HG03520 (cell line): ENCODE measurements at regions not wholly inside any gene's neighbourhood (a gene's known extent, or its start where the extent isn't known, plus 50 kb on each side); places are given as distances from the start of the nearest gene placed in this dataset.

Experiments used
- ATAC-seq: cut with Tn5 transposase; IDR thresholded peaks from one replicate; pipeline ENCODE4 v1.9.1; 2021; ENCODE audit warnings: mild to moderate bottlenecking, moderate library complexity; ENCODE audit not compliant: unreplicated experiment

DNA sequence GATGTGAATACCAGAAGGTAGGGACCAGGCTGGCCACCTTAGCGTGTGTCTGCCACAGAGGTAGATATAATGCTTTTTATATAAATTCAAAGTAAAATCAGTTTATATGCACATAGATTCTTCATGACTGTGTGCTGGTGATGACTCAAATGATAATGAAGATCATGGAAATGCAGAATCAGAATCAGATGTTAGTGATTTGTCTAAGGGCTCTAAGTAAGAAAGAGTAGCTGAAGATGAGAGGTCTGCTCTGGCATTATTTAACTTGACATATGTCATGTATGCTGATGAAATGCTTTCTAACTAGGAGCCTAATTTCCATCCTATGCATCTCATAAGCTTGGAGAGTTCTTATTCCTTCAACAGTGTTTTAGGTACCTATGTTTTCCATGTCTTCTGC is 50.3 kb upstream of the DPH6 start:
- no peak for ATAC-seq

DNA sequence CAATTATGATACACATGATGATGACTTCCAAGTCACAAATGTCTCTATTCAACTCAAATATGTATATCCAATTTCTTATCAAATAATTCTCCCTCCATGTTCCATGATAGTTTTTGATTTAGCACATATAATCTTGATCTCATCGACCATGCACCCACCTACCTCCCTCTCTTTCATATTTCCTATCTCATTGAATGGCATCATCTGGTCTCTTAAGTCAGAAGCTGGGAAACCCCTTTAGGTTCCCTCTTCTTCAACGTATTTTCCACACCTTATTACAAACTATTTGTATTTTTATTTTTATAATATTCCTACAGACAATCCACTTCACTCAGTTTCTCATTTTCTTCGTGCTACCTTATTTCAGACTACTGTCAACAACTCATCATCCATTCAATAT is 56.9 kb upstream of the DPH6 start:
- no peak for ATAC-seq

DNA sequence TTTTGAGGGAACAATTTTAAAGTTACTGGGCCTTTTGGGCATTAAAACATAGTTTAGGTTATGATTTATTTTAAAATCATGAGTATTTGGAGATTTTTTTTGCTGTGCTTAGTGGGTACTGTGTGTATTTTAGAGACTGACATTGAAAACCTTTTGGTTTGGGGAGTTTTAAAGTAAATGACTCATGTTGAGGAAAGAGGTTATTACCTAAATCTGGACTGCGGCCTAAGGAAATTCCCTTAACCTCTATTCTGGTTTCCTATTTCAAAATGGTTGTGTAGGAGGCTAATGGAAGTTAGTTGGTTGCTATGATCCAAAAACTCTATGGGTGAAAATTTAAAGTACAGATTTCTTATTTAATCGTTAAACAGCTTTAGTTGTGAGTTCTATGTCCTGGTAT is 57.3 kb upstream of the DPH6 start:
- ATAC-seq: no peak

DNA sequence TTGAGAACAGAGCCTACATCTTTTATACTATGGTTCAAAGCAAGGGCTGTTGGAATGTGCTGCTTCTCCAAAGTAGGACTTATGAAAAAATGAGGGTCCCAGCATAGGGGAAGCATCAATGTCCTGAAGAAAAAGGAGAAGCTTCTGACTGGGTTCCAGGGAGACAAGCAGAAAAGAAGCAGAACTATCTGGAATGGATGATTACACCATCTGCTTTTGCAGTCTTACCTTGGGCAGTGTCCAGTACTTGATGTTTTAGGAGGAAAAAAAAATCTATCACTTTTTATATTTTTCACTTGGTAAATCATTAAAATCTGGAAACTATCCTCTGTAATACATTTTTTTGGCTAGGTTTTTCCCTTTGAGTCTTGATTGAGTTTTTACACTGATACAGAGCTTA is 57.9 kb upstream of the DPH6 start:
- ATAC-seq: no peak

DNA sequence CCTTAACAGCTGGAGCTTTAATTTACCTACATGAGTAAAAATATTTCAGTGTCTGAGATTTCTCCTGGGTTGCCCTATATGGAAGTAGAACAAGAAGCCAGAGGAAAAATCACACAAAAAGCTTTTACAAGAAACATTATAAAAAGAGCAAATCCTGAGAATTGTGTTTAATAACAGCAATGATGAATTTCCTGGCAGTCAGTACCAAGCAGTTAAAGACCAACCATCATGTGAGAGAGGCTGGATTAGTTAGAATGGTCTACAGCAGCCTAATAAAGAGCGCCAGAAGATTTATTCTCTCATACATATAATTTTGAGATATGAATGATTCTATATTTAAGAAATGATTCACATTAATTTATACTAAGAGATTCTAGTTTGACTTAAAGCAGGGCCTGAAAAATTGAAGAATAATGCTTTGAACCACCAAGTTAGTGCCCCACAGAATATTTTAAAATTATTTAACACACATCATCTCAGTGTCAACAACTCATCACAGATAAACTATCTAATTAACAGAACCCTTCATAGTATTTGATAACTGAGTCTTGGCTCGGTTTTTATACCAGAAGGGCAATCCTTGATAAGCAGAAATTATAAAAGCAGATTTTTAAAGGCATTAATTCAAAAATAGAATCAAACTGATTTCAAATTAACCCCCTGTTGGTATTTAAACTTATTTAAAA is 59.9 kb upstream of the DPH6 start:
- ATAC-seq: no peak

DNA sequence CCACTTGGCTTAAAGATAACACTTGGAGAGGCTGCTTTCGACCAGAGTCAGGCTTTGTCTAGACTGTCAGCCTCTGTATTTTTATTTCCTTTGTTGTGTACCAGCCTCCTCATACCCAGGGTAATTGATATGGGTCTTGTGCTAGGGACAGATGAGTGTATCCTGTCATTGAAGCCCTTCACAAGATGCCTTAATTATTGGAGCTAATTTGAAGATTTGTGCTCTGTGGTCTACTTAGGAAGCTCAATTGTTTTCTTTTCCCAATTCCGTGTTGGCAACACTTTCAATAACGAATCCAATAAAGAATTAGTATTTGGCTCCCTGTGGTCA is 60.5 kb upstream of the DPH6 start:
- ATAC-seq: no peak

DNA sequence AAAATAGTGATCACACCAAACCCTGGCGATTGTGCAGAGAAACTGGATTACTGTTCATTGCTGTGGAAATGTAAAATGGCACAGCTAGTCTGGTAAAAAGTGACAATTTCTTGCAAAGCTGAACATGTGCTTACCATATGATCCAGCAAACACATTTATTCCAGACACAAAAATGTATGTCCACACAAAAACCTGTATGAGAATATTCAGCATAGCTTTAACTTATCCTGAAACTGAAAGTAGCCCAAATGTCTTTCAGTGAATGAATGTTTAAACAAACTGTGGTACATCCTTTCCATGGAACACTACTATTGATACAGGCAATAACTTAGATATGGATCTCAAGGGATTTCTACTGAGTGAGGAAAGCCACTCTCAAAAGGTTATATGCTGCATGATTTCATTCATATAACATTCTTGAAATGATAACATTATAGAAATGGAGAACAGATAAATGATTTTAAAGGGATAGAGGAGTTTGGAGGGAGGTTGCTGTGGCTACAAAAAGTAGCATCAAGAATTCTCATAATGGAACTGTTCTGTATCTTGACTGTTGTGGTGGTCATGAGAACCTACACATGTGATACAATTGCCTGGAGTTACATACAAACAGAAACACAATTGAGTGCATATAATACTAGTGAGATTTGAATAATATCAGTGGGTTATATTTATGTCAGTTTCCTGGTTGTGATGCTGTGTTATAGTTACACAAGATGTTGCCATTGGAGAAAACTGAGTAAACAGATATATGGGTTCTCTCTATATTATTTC is 70.7 kb upstream of the DPH6 start:
- no peak for ATAC-seq

DNA sequence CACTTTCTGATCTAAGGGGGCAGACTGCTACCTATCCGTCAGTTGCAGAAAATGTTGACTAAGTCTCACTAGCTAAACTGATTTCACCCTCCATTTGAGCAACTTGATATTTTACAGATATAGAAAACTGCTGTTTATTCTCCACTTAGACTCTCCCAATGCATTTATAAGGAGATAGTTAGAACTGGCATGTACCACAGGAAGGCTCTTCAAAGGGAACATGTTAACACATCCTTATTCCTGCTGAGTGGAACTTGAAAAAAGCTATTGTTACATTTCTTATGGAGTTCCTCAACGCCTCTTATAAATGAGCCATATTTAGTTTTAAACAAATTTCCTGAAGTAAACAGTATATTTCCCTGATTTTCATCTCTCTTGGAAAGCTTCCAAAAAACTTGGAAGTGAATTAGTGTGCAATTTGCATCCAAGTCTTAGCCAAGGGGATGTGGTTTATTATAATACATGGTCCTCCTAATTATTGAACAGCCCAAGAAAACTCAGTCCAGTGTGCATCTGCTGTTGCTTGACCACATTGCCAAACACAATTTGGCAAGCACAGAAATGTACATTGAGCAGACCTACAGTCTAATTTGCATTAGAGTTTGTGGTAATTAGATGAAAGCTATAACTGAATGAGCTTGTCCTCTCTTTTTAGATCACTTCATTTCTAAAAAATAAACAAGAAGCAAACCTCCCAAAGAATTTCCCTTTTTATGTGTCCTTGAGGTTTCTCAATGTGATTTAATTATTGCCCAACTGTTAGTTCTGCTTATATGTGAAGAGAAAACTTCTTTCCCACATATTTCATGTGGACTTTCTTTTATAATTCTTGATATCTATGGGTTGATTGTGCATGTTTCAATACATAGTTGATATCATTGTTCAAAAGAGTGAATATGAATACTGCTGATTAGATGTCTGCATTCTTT is 72.6 kb upstream of the DPH6 start:
- no peak for ATAC-seq

DNA sequence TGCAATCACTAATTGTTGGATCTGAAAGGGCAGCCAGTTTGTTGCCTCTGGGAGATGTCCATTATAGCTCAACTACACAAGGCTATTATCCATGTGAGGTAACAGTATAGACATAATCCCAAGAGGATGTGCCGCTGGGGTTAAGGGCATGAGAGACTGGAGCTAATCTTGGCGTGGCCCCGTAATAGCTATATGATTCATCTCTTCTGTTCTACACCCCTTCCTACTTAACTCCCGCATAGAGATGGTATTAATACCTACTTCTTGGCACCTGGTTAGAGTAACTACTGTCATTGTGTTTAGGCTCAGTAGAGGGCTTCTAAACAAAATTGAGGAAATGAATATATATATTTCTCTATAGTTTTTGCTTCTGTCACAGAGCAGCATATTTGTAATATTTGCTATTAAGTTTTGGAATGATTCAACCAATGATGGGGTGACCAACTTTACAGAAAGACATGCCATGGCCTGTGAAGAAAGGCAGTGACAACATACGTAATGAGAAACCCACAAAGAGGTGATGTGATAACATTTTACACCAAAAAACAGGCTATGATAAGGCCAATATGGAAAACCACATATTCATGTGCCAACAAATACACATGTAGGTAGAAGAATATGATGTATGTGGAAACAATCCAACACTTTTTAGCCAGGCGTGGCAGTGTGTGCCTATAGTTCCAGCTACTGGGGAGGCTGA is 76.8 kb upstream of the DPH6 start:
- ATAC-seq: no peak

DNA sequence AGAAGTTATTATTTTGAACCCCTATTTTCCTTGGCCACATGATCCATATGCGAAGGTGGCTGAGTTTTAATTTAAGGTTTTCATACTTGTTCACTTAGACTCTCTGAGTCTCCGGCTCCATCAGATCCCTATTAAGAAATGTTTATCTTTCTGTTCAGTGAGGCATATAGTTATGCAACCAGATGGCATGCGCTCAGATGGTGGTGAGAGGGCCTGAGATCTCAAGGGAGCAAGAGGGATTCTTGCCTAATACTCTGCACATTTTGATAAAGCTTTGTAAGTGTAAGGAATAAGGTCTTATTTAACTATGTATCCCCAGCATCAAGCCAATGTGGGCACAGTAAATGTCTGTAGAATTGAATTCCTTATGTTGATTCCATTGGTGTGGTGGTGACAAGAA is 78.9 kb upstream of the DPH6 start:
- ATAC-seq: no peak

DNA sequence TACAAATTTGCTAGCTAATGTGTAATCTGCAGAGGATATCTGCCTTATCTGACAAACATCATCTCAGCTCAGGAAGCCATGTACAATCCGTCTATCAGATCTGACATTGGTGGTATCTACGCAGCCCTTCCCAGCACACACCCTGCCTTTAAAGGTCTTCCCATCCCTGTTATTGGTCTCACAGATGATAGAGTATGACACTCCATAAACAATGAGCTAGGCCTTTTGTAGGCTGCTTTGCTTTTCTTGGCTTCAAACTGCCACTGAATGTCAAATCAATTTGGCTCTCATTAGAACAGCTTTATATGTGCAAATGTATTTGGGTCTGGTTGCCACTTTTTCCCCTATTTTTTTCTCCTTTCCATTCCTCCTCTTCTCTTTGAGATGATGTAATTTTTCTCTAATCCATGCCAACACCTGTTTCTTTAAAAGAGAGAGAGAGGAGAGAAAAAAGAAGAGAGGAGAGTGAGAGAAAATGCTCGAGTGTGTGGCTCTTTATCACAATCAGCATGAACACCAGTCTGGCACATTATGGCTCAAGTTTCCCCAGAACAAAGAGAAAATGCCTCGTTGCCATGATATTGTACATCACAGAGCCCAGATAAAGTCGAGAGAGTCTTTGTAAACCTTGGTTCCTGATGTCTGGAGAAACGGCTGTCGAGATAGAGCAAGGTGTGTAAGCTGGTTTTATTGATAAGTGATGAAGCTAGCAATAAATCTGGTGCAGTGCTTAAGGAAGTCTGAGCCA is 80.8 kb upstream of the DPH6 start:
- no peak for ATAC-seq

DNA sequence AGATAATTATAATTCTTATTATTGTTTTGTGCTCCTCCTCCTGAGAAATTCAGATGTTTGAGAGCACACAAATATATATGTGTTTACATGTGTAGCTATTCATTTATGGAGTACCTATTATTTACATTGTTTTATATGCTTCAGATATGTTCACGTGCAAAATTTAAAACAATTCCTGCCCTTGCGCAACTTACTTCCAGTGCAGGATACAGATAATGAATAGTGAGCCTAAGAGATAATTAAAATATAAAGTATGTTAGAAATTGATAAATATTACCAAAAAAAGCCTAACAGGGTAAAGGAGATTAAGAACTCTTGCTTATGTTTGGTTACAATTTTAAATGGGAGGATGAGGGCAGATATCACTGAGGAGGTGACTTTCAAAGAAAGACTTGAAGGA is 81.7 kb upstream of the DPH6 start:
- no peak for ATAC-seq

DNA sequence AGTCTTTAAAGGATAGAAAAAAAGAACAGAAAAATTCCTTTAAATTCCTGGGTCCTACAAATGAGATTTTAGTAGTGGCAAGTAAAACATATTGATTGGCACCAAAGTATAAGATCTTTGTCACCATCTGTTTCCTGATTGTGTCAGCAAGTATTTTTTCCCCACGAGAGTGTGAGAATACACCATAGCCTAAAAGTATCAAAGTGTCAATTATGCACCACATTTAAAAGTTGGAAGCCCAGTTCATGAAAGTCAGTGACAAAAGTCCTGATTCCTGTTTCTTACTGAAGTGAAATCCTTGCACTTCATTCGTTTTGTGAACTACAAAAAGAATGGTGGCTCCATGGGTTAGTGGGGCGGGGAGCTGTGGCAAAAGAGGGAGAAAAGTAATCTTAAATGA is 83.8 kb upstream of the DPH6 start:
- ATAC-seq: no peak

DNA sequence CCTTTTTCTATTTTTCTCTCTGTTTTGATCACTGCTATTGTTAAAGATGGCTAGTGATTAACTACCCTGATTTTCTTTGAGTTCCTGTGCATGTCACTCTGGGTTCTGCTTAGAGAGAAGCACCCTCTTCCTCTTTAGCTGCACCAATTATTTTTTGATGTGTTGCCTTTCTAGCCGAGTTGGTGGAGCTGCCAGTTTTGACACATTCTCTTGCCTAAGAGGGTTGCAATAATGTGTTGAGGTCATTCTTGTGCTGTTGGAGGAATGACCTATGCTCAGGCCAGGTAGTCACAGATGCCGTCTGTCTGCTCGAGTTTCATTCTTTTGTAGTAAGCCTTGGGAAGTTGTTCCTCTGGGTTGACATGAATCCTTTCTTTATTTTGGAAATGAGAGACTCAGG is 84.6 kb upstream of the DPH6 start:
- no peak for ATAC-seq

DNA sequence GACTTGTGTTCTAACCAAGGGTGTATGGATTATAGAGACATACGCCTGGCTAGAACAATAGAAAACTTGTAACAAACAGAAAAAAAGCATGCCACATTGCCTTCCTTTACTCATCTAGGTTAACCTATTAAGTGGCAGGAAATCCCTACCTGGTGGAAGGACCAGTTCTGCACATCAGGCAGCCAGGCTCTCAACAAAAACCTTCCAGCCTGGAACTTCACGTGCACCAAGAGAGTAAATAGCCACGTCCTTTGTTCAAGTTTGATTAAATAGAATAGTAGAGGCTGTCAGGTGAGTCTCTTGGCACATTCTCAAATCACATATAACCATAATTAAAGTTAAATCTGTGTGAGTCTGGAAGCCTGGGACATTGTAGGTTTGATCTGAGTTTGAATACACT is 85.0 kb upstream of the DPH6 start:
- ATAC-seq: no peak

DNA sequence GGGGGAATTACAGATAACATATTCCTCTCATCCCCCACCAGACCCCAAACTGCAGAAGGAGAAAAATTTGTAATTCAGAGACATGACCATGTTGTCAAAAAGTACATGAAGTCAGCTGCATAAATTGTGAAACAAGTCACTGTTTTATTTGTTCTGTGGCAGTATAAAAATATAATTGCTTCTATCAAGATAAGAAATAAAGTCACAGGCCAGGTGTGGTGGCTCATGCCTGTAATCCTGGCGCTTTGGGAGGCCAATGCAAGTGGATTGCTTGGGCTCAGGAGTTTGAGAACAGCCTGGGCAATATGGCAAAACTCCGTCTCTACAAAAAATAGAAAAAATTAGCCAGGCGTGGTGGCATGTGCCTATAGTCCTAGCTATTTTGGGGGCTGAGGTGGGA is 87.7 kb upstream of the DPH6 start:
- ATAC-seq: no peak

DNA sequence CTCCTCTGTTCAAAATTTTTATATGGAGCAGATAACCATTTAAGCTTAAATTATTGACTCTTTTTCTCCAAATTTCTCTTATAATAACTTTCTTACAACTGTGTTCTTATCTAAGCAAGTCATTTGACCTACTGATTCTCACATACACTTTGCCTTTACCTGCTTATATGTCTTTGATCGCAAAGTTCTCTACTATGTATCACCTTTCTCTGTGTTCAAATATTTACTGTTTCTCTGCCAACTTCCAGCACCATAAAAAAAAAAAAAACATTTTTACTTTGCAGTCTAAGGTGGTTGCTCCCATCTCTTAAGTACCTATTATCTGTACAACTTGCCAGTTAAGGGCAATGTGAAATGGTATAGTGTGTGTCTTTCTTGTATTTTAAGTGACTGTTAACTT is 100.8 kb upstream of the DPH6 start:
- ATAC-seq: no peak

DNA sequence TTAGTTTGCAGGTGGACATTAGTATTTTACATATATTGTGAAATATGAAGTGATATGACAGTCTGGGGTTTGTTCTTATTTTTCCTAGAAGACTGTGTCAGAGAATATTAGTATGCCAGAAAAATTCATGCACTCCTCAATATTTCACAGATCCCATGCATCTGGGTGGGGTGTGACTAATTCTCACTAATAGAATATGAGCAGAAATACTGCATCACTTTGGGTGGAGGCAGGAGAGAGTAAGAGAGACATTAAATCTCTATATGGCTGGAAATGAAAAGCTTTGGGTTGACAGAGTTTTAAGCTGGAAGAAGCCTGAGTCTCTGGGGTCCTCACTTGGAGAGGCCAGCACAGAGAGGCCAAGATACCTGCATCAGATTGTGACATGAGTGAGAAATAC is 101.3 kb upstream of the DPH6 start:
- ATAC-seq: no peak

DNA sequence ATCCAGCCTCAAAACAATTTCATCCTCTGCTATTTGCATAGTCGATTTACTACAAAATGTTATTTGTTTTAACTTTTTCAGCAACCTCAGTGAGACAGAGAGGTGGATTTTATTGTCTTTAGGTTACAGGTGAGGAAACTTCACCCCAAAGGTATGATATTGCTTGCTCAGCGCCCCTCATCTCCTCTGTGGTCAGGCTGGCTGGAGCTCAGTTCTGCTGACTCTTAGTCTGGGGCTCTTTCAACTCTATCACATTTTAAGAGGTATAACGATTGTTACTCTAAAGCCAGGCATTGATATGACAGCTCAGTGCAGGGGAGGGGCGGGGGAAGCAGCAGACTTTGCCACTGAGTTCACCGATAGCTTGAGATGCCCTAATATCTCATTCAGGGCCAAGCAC is 103.0 kb upstream of the DPH6 start:
- ATAC-seq: no peak

DNA sequence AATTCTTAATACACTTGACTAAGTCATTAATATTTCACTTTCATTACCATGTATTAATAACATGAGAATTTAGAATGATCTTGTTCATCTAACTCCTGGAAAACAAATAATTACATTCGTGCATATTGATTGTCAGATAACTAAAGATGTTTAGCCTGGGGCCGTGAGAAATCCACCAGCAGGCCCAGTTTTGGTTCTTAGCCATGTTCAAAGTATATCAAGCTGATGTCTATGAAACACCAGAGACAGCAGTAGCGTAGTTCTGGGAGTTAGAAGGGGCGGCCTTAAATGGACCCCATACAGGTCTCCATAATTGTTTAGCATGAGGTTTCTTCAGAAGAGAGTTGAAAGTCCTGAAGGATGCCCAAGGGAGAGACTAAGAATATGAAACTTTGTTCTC is 103.6 kb upstream of the DPH6 start:
- no peak for ATAC-seq

DNA sequence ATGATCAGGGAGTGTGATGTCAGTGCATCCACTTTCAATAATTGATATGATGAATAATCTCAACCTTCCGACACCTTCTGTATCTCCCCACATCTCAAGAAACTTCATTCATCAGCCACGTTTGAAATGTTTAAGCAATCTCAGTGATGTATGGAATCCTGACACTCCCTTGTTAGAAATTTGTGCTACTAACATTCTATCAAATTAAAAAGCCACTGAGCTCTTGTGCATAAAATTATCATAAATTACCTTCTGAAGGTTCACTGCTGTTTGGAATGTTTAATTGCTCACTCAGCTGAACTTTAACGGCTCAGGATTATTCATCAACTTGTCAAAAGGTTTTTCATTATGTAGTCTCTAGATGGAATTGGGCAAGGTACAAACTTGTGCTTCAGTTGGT is 108.4 kb upstream of the DPH6 start:
- ATAC-seq: no peak
